T-helper 1 cell treated with Interleukin-12 subunit alpha and Interleukin-12 subunit beta and Interleukin-4 antibody, amounts not matched to agents 30 μg/mL and 1 μg/mL, for 36 hours (primary cell): ENCODE measurements at regions not wholly inside any gene's neighbourhood (a gene's known extent, or its start where the extent isn't known, plus 50 kb on each side); places are given as distances from the start of the nearest gene placed in this dataset.

Experiments
- H3K27ac Mint-ChIP-seq: one replicate; pipeline ENCODE4 v1.8.0; 2021; ENCODE audit warnings: mild to moderate bottlenecking, mixed read lengths
- H3K27me3 Mint-ChIP-seq: one replicate; pipeline ENCODE4 v1.8.0; 2021; ENCODE audit warnings: low read depth, mixed read lengths
- H3K36me3 Mint-ChIP-seq: one replicate; pipeline ENCODE4 v1.8.0; 2021; ENCODE audit warnings: low read depth, mixed read lengths
- H3K4me1 Mint-ChIP-seq: one replicate; pipeline ENCODE4 v1.8.0; 2021; ENCODE audit warnings: low read depth, mixed read lengths
- H3K4me3 Mint-ChIP-seq: one replicate; pipeline ENCODE4 v1.8.0; 2021; ENCODE audit warnings: mild to moderate bottlenecking, moderate library complexity, mixed read lengths
- H3K9me3 Mint-ChIP-seq: one replicate; pipeline ENCODE4 v1.8.0; 2021; ENCODE audit warnings: mixed read lengths

GRCh38 chr6:1117530-1118286, 194.2 kb upstream of the FOXQ1 start:
- Mint-ChIP-seq H3K27me3 (peaks cover 9% of the 10 kb centered on the region), H3K27ac (no peak overlapping the region), H3K9me3 (no peaks in the 10 kb centered on the region), H3K4me1 (no peaks in the 10 kb centered on the region), H3K36me3 (no peaks in the 10 kb centered on the region), H3K4me3 (no peak overlapping the region)

- Mint-ChIP-seq H3K4me3 (no peak overlapping the region), H3K9me3 (no peaks in the 10 kb centered on the region), H3K27me3 (peaks cover 9% of the 10 kb centered on the region), H3K36me3 (no peaks in the 10 kb centered on the region), H3K4me1 (no peaks in the 10 kb centered on the region), H3K27ac (no peak overlapping the region)
Measured at GRCh38 chr6:1116149-1116548, 195.7 kb upstream of the FOXQ1 start.

GRCh38 chr6:1113916-1114540, 197.9 kb upstream of the FOXQ1 start:
- Mint-ChIP-seq H3K9me3 (no peaks in the 10 kb centered on the region), H3K27me3 (peaks cover 5% of the 10 kb centered on the region), H3K36me3 (no peaks in the 10 kb centered on the region), H3K4me3 (no peak overlapping the region), H3K4me1 (no peaks in the 10 kb centered on the region), H3K27ac (no peak overlapping the region)

DNA sequence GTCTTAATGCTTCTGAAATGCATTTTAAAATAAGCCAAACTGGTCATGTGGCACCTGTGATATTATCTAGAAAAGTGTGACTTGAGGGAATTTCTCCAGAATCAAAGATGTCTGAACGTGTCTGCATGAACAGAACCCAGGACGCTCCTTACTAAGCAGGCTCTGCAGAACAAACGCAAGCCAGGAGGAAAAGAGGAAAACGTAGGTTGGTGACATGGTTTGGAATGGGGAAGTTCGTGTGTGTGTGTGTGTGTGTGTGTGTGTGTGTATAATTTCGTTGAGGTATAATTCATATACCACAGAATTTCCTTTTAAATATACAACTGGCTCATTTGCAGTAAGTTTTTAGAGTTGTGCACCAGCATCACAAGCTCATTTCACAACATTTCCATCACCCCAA, 200.5 kb upstream of the FOXQ1 start:
- Mint-ChIP-seq H3K4me1 (no peaks in the 10 kb centered on the region), H3K27ac (no peak overlapping the region), H3K27me3 (peaks cover 3% of the 10 kb centered on the region), H3K36me3 (no peaks in the 10 kb centered on the region), H3K4me3 (no peak overlapping the region), H3K9me3 (no peaks in the 10 kb centered on the region)

- H3K9me3 Mint-ChIP-seq: no peaks in the 10 kb centered on the region
- no peak overlapping the region for H3K4me3 Mint-ChIP-seq
- no peak overlapping the region for H3K27ac Mint-ChIP-seq
- no peaks in the 10 kb centered on the region for H3K36me3 Mint-ChIP-seq
- H3K27me3 Mint-ChIP-seq: no peaks in the 10 kb centered on the region
- no peaks in the 10 kb centered on the region for H3K4me1 Mint-ChIP-seq
Measured at GRCh38 chr6:1110941-1111349, 201.0 kb upstream of the FOXQ1 start.

- Mint-ChIP-seq H3K27ac (no peak overlapping the region), H3K9me3 (no peaks in the 10 kb centered on the region), H3K27me3 (no peaks in the 10 kb centered on the region), H3K36me3 (no peaks in the 10 kb centered on the region), H3K4me1 (no peaks in the 10 kb centered on the region), H3K4me3 (no peak overlapping the region)
Measured at GRCh38 chr6:1110164-1110563, 201.7 kb upstream of the FOXQ1 start.

DNA sequence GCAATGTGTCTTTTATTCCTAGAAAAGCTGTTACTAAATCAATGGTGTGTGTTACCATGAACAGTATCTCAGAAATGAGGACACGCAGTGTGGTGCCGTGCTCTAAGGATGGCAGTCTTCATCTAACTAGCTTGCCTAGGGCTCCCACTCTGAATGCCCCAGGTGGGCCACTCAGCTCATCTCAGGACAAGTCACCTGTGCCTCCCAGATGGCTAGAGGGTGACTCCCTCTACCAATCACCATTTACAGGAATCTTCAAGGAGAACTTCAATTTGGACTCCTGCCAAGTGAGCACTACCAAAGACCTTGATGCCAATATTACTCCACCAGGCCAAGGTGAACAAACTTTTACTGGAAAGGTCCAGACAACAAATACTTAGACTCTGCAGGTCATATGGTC, 202.8 kb upstream of the FOXQ1 start:
- Mint-ChIP-seq H3K27me3 (no peaks in the 10 kb centered on the region), H3K36me3 (no peaks in the 10 kb centered on the region), H3K4me3 (no peak overlapping the region), H3K9me3 (no peaks in the 10 kb centered on the region), H3K27ac (no peak overlapping the region), H3K4me1 (no peaks in the 10 kb centered on the region)

- H3K36me3 Mint-ChIP-seq: no peaks in the 10 kb centered on the region
- H3K9me3 Mint-ChIP-seq: no peaks in the 10 kb centered on the region
- no peaks in the 10 kb centered on the region for H3K27me3 Mint-ChIP-seq
- H3K4me3 Mint-ChIP-seq: no peak overlapping the region
- H3K27ac Mint-ChIP-seq: no peak overlapping the region
- no peaks in the 10 kb centered on the region for H3K4me1 Mint-ChIP-seq
Measured at GRCh38 chr6:1108198-1108597, 203.7 kb upstream of the FOXQ1 start.

DNA sequence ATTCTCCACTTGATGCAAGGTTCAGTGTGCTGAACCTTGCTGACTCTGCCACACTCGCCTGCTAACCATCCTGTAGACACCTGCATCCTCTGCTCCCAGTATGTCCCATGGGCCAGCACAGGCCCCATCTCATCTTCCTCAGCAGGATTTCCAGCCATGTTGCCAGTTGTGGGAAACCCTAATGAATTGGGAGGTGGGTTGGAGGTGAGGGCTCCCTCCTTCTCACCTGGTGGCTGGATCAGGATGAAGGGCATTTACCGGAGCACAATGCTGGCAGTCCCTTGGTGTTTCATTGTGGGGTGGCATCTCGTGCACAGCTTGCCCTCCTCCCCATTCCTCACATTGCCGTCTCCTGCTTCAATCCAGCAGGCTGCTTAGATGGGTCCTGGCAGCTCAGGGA, 204.3 kb upstream of the FOXQ1 start:
- Mint-ChIP-seq H3K27ac (no peak overlapping the region), H3K4me1 (no peaks in the 10 kb centered on the region), H3K4me3 (no peak overlapping the region), H3K9me3 (no peaks in the 10 kb centered on the region), H3K36me3 (no peaks in the 10 kb centered on the region), H3K27me3 (no peaks in the 10 kb centered on the region)

GRCh38 chr6:1105833-1106400, 206.0 kb upstream of the FOXQ1 start:
- Mint-ChIP-seq H3K27me3 (no peaks in the 10 kb centered on the region), H3K27ac (no peak overlapping the region), H3K9me3 (no peaks in the 10 kb centered on the region), H3K4me3 (no peak overlapping the region), H3K36me3 (no peaks in the 10 kb centered on the region), H3K4me1 (no peaks in the 10 kb centered on the region)

GRCh38 chr6:1104988-1105670, 206.8 kb upstream of the FOXQ1 start:
- H3K27me3 Mint-ChIP-seq: no peaks in the 10 kb centered on the region
- H3K4me3 Mint-ChIP-seq: no peak overlapping the region
- H3K27ac Mint-ChIP-seq: no peak overlapping the region
- no peaks in the 10 kb centered on the region for H3K36me3 Mint-ChIP-seq
- H3K9me3 Mint-ChIP-seq: no peaks in the 10 kb centered on the region
- H3K4me1 Mint-ChIP-seq: no peaks in the 10 kb centered on the region

DNA sequence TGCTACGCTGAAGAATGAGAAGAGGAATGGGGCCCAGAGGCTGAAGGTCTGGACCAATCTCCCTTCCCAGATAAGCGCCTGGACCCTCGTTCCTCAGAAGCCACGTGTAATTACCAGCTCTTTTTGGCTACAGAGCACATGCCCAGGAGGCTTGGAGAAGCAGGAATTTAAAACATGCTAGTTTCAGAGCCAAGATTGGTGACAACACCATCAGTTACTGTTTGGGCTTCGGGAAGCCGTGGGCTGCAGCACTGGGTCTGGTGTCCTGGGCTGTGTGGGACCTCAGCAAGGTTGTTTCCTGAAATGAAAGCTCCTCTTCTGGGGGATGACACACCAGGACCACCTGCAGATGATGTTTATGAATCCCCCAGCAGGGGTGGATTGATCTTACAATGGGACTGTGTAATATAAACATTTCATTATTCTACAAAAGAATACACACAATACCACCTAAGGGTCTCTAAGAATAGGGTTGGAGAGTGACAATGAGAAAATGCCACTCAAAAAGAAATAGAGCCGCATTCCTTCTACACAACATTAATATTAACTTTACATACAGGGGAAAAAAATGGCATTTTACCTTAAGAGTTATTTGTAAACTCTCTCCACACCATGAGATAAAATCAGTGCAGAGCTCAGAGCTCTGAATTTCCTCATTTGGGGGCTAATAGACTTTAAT, 207.8 kb upstream of the FOXQ1 start:
- Mint-ChIP-seq H3K4me3 (no peak overlapping the region), H3K9me3 (no peaks in the 10 kb centered on the region), H3K27me3 (no peaks in the 10 kb centered on the region)

DNA sequence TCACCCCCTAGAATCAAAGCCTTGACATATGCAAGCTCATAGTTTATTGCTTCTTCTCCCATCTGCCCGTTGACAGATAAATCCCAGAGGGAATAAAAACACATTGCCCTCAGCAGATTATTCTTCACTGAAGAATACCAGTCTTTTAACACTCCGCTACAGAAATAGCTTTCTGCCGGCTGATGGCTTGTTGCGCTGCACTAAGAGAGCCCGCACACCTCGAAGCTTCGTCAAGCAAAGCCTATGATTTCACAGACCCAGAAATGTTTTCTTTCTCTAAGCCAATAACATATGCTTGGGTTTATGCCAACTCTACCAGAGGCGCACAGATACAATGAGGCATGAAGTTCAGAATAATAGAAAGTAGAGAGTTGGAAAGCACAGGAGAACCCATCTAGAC, 208.9 kb upstream of the FOXQ1 start:
- H3K27ac Mint-ChIP-seq: no peak overlapping the region
- H3K9me3 Mint-ChIP-seq: no peaks in the 10 kb centered on the region
- no peaks in the 10 kb centered on the region for H3K4me1 Mint-ChIP-seq
- no peak overlapping the region for H3K4me3 Mint-ChIP-seq
- no peaks in the 10 kb centered on the region for H3K36me3 Mint-ChIP-seq
- H3K27me3 Mint-ChIP-seq: no peaks in the 10 kb centered on the region

More for the DNA sequence above, 207.8 kb upstream of the FOXQ1 start:
- Mint-ChIP-seq H3K36me3 (no peaks in the 10 kb centered on the region), H3K27ac (no peak overlapping the region), H3K4me1 (no peaks in the 10 kb centered on the region)

GRCh38 chr6:1100269-1100668, 211.6 kb upstream of the FOXQ1 start:
- H3K36me3 Mint-ChIP-seq: no peaks in the 10 kb centered on the region
- H3K27ac Mint-ChIP-seq: no peak overlapping the region
- no peaks in the 10 kb centered on the region for H3K27me3 Mint-ChIP-seq
- H3K9me3 Mint-ChIP-seq: no peaks in the 10 kb centered on the region
- no peak overlapping the region for H3K4me3 Mint-ChIP-seq
- no peaks in the 10 kb centered on the region for H3K4me1 Mint-ChIP-seq
